ENCODE measurements at regions not wholly inside any gene's neighbourhood (a gene's known extent, or its start where the extent isn't known, plus 50 kb on each side); places are given as distances from the start of the nearest gene placed in this dataset.

DNA sequence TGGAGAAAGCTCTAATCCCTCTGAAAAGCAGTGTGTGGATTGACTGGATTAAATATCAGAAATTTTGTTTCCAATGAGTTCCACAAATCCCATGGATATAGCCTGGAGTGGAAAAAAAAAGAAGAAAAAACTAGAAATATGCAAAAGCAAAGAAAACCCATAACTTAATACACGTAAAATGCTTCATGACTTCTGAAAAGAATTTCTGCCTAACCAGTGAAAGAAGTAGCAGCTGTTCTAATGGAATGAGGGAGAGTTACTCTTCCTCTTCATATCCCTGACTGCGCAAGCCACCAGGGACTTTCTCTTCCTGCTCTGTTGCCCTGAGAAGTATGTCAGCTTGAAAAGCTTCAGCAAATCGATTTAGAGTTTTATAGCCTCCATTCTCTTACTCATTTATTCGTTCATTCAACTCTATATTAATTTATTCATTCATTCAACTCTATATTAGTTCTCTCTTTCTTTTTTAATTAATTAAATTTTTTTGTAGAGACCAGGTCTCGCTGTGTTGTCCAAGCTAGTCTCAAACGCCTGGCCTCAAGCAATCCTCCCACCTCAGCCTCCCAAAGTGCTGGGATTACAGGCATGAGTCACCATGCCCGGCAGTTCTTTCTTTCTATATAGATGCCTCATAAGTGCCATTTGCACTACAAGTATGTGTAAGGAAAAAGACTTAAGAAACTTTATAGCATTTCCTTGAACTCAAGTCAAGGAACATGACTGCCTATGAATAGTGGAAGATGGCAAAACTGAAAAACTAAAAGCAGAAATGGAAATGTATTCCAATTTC is 447.3 kb upstream of the NRP1 start:
- Histone ChIP-seq H3K4me3 (no peak overlapping the region), H3K4me1 (no peaks in the 10 kb centered on the region), H3K36me3 (no peaks in the 10 kb centered on the region), H3K9me3 (no peaks in the 10 kb centered on the region), H3K27me3 (no peaks in the 10 kb centered on the region), H3K27ac (no peak overlapping the region)
- 82 to 86% methylated on average over 7 of the region's 7 CpGs for WGBS, 2 donors
- TF ChIP-seq POLR2AphosphoS5 (IDR thresholded peaks at IDR 0.05) (no peak), EP300 (IDR thresholded peaks at IDR 0.05) (no peak), POLR2A (IDR thresholded peaks at IDR 0.05) (no peak)
- TF ChIP-seq, protein P1, sequence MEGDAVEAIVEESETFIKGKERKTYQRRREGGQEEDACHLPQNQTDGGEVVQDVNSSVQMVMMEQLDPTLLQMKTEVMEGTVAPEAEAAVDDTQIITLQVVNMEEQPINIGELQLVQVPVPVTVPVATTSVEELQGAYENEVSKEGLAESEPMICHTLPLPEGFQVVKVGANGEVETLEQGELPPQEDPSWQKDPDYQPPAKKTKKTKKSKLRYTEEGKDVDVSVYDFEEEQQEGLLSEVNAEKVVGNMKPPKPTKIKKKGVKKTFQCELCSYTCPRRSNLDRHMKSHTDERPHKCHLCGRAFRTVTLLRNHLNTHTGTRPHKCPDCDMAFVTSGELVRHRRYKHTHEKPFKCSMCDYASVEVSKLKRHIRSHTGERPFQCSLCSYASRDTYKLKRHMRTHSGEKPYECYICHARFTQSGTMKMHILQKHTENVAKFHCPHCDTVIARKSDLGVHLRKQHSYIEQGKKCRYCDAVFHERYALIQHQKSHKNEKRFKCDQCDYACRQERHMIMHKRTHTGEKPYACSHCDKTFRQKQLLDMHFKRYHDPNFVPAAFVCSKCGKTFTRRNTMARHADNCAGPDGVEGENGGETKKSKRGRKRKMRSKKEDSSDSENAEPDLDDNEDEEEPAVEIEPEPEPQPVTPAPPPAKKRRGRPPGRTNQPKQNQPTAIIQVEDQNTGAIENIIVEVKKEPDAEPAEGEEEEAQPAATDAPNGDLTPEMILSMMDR (IDR thresholded peaks at IDR 0.05): no peak
- intact Hi-C loops (cut with DNase I): no loop called here
- DNase-seq: no peak

DNA sequence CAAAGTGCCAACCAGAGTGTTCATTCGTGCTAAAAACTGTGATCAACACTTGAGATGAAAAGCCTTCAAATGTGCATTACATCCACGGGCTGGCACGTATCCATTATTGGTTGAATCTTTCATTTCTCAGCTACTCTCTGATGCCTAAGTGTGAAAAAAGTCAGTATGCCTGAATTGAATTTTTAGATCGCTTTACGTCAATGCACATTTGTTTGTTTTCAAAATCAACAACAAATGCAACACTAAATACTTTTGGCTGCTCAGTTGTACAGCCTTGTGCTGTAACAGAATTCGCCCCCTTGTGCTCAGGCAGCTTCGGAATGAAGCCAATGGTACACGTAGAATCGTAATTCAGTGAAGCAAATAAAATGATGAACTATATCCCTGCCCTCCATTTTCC is 446.5 kb upstream of the NRP1 start:
- Histone ChIP-seq H3K4me1 (no peaks in the 10 kb centered on the region), H3K4me3 (no peak overlapping the region), H3K27ac (no peak overlapping the region), H3K9me3 (no peaks in the 10 kb centered on the region), H3K36me3 (no peaks in the 10 kb centered on the region), H3K27me3 (no peaks in the 10 kb centered on the region)
- 81 to 88% methylated on average over 9 of the region's 9 CpGs for WGBS, 2 donors
- intact Hi-C loops (cut with DNase I): no loop called here
- DNase-seq: no peak
- TF ChIP-seq POLR2AphosphoS5 (IDR thresholded peaks at IDR 0.05): no peak
- TF ChIP-seq, protein P1 (IDR thresholded peaks at IDR 0.05): no peak
- TF ChIP-seq EP300 (IDR thresholded peaks at IDR 0.05): no peak
- no peak for TF ChIP-seq POLR2A (IDR thresholded peaks at IDR 0.05)

DNA sequence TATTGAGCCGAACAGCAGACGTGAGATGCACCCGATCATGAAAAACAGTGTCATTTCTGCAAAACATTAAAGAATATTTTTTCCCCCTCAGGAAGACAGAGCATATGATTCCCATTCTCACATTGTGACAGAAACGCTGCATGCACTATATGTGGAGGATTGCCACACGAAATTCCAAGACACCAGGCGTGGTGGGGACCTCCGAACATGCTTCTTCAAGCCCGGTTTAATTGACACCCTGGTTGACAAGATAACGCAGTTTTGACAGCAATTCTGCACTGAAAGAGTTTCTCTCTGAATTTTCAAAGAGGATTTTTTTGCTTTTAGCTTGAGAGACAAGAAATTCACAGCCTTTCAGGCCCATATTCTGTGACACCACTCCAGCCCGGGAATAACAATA is 442.8 kb upstream of the NRP1 start:
- TF ChIP-seq, protein P1 (IDR thresholded peaks at IDR 0.05): no peak
- no peak for TF ChIP-seq EP300 (IDR thresholded peaks at IDR 0.05)
- TF ChIP-seq POLR2A (IDR thresholded peaks at IDR 0.05): no peak
- no peak for TF ChIP-seq POLR2AphosphoS5 (IDR thresholded peaks at IDR 0.05)

DNA sequence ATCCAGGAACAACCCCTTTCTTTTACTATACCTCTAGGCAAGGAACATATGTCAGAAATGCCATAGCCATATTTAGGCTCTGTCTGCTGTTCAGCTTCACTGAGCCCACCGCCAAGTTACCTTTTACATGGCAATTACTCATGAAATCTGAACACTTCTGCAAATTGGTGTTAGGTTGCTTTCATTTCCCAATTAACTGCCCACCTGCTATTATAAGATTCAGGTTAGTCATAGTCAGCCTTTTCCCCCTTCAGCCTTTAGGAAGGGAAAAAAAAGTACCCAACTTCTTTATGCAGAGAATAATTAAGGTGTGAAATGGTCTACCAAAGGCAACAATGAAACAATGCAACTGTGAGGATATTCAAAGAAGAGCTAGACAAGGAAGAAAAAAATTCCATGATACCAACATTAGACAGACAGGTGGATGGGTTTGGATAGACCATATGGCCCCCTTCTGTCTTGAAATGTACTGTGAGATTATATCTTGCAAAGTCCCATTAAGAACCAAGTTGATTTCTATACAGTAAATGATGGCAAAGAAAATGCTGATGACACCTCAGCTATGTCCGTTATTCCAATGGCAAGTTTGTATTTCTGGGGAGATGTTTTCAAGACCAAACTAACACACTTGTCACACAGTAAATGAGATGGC is 442.1 kb upstream of the NRP1 start:
- H3K36me3 ChIP-seq: no peaks in the 10 kb centered on the region
- H3K4me3 ChIP-seq: no peak overlapping the region
- TF ChIP-seq POLR2AphosphoS5 (IDR thresholded peaks at IDR 0.05) (no peak), POLR2A (IDR thresholded peaks at IDR 0.05) (no peak), EP300 (IDR thresholded peaks at IDR 0.05) (no peak)
- TF ChIP-seq, protein P1 (IDR thresholded peaks at IDR 0.05): no peak
- H3K27me3 ChIP-seq: no peaks in the 10 kb centered on the region
- H3K4me1 ChIP-seq: peaks cover 0 to 9% (median 4%) of the 10 kb centered on the region in 4 donors
- no peaks in the 10 kb centered on the region for H3K9me3 ChIP-seq
- no peak overlapping the region for H3K27ac ChIP-seq
- intact Hi-C loops (cut with DNase I): no loop called here
- DNase-seq: no peak
- 84 to 93% methylated on average over 2 of the region's 2 CpGs for WGBS, 2 donors

More for the DNA sequence above, 442.8 kb upstream of the NRP1 start:
- no peaks in the 10 kb centered on the region for H3K36me3 ChIP-seq
- H3K27ac ChIP-seq: no peak overlapping the region
- H3K4me3 ChIP-seq: no peak overlapping the region
- no peak for DNase-seq
- H3K27me3 ChIP-seq: no peaks in the 10 kb centered on the region
- WGBS, 2 donors: 89 to 94% methylated on average over 10 of the region's 10 CpGs
- intact Hi-C loops (cut with DNase I): no loop called here
- H3K4me1 ChIP-seq: peaks cover 0 to 8% (median 3%) of the 10 kb centered on the region in 4 donors
- H3K9me3 ChIP-seq: no peaks in the 10 kb centered on the region

All from sigmoid colon (tissue), 6 donors.